GM18951 (cell line): ENCODE measurements at regions not wholly inside any gene's neighbourhood (a gene's known extent, or its start where the extent isn't known, plus 50 kb on each side); places are given as distances from the start of the nearest gene placed in this dataset.

Experiments
- POLR2A ChIP-seq: IDR thresholded peaks from 4 replicates; pipeline ENCODE4 v1.6.1; 2011; ENCODE audit warnings: mild to moderate bottlenecking; ENCODE audit not compliant: insufficient read length, insufficient read depth; ENCODE audit errors: extremely low read depth
- in situ Hi-C: fragments of 300-500 bp; cut with MboI; formaldehyde crosslinking; loops from one replicate; pipeline ENCODE4 v1.12.0; 2022; ENCODE audit warnings: low sequenced_read_pairs, mixed read lengths, inconsistent platforms; ENCODE audit not compliant: unreplicated experiment

- in situ Hi-C loops = no loop called here
- no peak for TF ChIP-seq POLR2A
These were observed 105.1 kb upstream of the GRPR start for GRCh38 chrX:16018291-16018690.

- TF ChIP-seq POLR2A = no peak
- in situ Hi-C loops = no loop called here
These were observed 109.2 kb upstream of the GRPR start for GRCh38 chrX:16014171-16014570.

- no peak for TF ChIP-seq POLR2A
- in situ Hi-C loops = no loop called here
These were observed 111.1 kb upstream of the GRPR start for GRCh38 chrX:16012250-16012649.

- TF ChIP-seq POLR2A = no peak
- in situ Hi-C loops = no loop called here
These were observed 117.4 kb upstream of the GRPR start for GRCh38 chrX:16005917-16006316.

GRCh38 chrX:16002185-16002584 is 121.2 kb upstream of the GRPR start:
- in situ Hi-C loops = no loop called here
- TF ChIP-seq POLR2A = no peak

GRCh38 chrX:15998350-15998749 is 125.0 kb upstream of the GRPR start:
- in situ Hi-C loops = no loop called here
- TF ChIP-seq POLR2A = no peak

GRCh38 chrX:15989716-15990115 is 133.6 kb upstream of the GRPR start:
- no peak for TF ChIP-seq POLR2A
- in situ Hi-C loops = no loop called here

- no peak for TF ChIP-seq POLR2A
- in situ Hi-C loops = no loop called here
These were observed 134.3 kb upstream of the AP1S2 start for GRCh38 chrX:15988661-15989603.

GRCh38 chrX:15985937-15986336 is 131.3 kb upstream of the AP1S2 start:
- in situ Hi-C loops = no loop called here
- no peak for TF ChIP-seq POLR2A

GRCh38 chrX:15983034-15983433 is 128.4 kb upstream of the AP1S2 start:
- TF ChIP-seq POLR2A = no peak
- in situ Hi-C loops = no loop called here

- in situ Hi-C loops = no loop called here
These were observed 123.0 kb upstream of the AP1S2 start for GRCh38 chrX:15977644-15978043.

GRCh38 chrX:15976396-15976795 is 121.8 kb upstream of the AP1S2 start:
- in situ Hi-C loops = no loop called here
- no peak for TF ChIP-seq POLR2A

More at GRCh38 chrX:15977644-15978043, 123.0 kb upstream of the AP1S2 start:
- TF ChIP-seq POLR2A = no peak

- in situ Hi-C loops = no loop called here
These were observed 119.3 kb upstream of the AP1S2 start for GRCh38 chrX:15973946-15974345.

GRCh38 chrX:15973299-15973698 is 118.7 kb upstream of the AP1S2 start:
- no peak for TF ChIP-seq POLR2A
- in situ Hi-C loops = no loop called here

More at GRCh38 chrX:15973946-15974345, 119.3 kb upstream of the AP1S2 start:
- no peak for TF ChIP-seq POLR2A

- in situ Hi-C loops = no loop called here
- no peak for TF ChIP-seq POLR2A
These were observed 117.1 kb upstream of the AP1S2 start for GRCh38 chrX:15971696-15972095.

GRCh38 chrX:15963858-15964257 is 109.2 kb upstream of the AP1S2 start:
- TF ChIP-seq POLR2A = no peak
- in situ Hi-C loops = no loop called here
